HepG2 (cell line): ENCODE measurements at regions not wholly inside any gene's neighbourhood (a gene's known extent, or its start where the extent isn't known, plus 50 kb on each side); places are given as distances from the start of the nearest gene placed in this dataset.

ENCODE experiments used
- XRCC5 ChIP-seq: fragments of 200-400 bp; formaldehyde crosslinking; optimal IDR thresholded peaks from 2 replicates; pipeline ENCODE3; 2017; ENCODE audit warnings: mild to moderate bottlenecking, low read length
- ZKSCAN1 ChIP-seq: fragments of 150-350 bp; IDR thresholded peaks from 2 replicates; pipeline ENCODE4 v1.6.1; 2014; ENCODE audit warnings: low read length
- ZNF652 ChIP-seq: IDR thresholded peaks from 2 replicates; pipeline ENCODE4 v1.6.1; 2016; ENCODE audit warnings: low read depth, borderline replicate concordance
- TF ChIP-seq, protein P1 (sequence below): sonication (generic); formaldehyde crosslinking; IDR thresholded peaks from 2 replicates; pipeline ENCODE4 v1.4.0; 2020; ENCODE audit warnings: missing genetic modification reagents, borderline replicate concordance

GRCh38 chr1:98211271-98211845 lies 290.5 kb upstream of the DPYD start:
- TF ChIP-seq, protein P1, sequence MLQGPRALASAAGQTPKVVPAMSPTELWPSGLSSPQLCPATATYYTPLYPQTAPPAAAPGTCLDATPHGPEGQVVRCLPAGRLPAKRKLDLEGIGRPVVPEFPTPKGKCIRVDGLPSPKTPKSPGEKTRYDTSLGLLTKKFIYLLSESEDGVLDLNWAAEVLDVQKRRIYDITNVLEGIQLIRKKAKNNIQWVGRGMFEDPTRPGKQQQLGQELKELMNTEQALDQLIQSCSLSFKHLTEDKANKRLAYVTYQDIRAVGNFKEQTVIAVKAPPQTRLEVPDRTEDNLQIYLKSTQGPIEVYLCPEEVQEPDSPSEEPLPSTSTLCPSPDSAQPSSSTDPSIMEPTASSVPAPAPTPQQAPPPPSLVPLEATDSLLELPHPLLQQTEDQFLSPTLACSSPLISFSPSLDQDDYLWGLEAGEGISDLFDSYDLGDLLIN (CRISPR knock-in tag): no peak
- TF ChIP-seq ZNF652 (no peak), XRCC5 (no peak), ZKSCAN1 (no peak)
